HepG2 (cell line): ENCODE measurements at regions not wholly inside any gene's neighbourhood (a gene's known extent, or its start where the extent isn't known, plus 50 kb on each side); places are given as distances from the start of the nearest gene placed in this dataset.

ENCODE experiments used
- ATAC-seq: fragments of 200-7000 bp; cut with Tn5 transposase; 3 replicates; pipeline ENCODE4 v1.9.1; 2020; ENCODE audit warnings: mild to moderate bottlenecking, moderate library complexity
- BruUV-seq: library from RNA; stranded (reverse); fragments of 400-500 nt; replicated peaks from 2 replicates; lab custom pipeline; 2021; lab: Mats Ljungman, UMichigan
- CTCF ChIA-PET: fragments of 300-600 bp; formaldehyde crosslinking; extraction: SDS; loops from one replicate; lab custom pipeline; 2021; ENCODE audit warnings: low total read pairs, inconsistent platforms, low intra/inter-chr PET ratio; lab: Yijun Ruan, JAX
- POLR2A ChIA-PET: fragments of 350-600 bp; sonication (Branson Sonifier 250); formaldehyde crosslinking; loops from one replicate; lab custom pipeline; 2020; ENCODE audit warnings: antibody characterized with exemption, inconsistent platforms; lab: Yijun Ruan, JAX
- DNase-seq: peaks from one replicate; pipeline ENCODE4 v3.0.0-alpha.2; 2015; ENCODE audit warnings: low spot score
- FAIRE-seq: peaks from 3 replicates; lab custom pipeline; 2011; peaks lifted over from hg19 to GRCh38; lab: Jason Lieb, UNC
- H2AFZ ChIP-seq: one replicate; pipeline ENCODE4 v1.6.1; 2011; ENCODE audit warnings: low read length, inconsistent platforms
- H3K27ac ChIP-seq: fragments of 300-600 bp; 3 replicates; pipeline ENCODE4 v1.8.0; 2011; ENCODE audit warnings: mixed run types, mild to moderate bottlenecking, mixed read lengths, low read length, inconsistent platforms; ENCODE audit not compliant: insufficient read depth; ENCODE audit errors: extremely low read length
- H3K27me3 ChIP-seq, 2 experiments: fragments of 200-600 bp in 1 of 2; 2 replicates in 1 of 2; 3 replicates in 1 of 2; pipeline versions ENCODE4 v1.6.0 to v1.8.0; 2011; ENCODE audit warnings: low read length in 2 of 2, mild to moderate bottlenecking in 2 of 2, moderate library complexity in 2 of 2, inconsistent platforms in 1 of 2; ENCODE audit not compliant: insufficient read depth in 2 of 2, control insufficient read depth in 1 of 2
- H3K36me3 ChIP-seq, 2 experiments: fragments of 200-600 bp in 1 of 2; replicated peaks in 1 of 2; 2 replicates in 1 of 2; 3 replicates in 1 of 2; pipeline versions ENCODE4 v1.5.1 to v1.8.0; 2011; ENCODE audit warnings: low read length in 2 of 2, inconsistent platforms in 1 of 2; ENCODE audit not compliant: insufficient read depth in 2 of 2, control insufficient read depth in 1 of 2
- H3K4me1 ChIP-seq: 2 replicates; pipeline ENCODE4 v1.5.1; 2012; ENCODE audit warnings: low read length, inconsistent platforms; ENCODE audit not compliant: insufficient read depth
- H3K4me2 ChIP-seq: 2 replicates; pipeline ENCODE4 v1.6.0; 2011; ENCODE audit warnings: low read depth, low read length, inconsistent platforms
- H3K4me3 ChIP-seq, 3 experiments: fragments of 200-600 bp in 1 of 3; sonication (generic), shearing (Covaris generic) in 1 of 3; replicated peaks in 1 of 3; 2 replicates each; pipeline ENCODE4 v1.5.1; 2011 to 2016; ENCODE audit warnings: low read length in 3 of 3, inconsistent platforms in 2 of 3, low read depth in 2 of 3, mild to moderate bottlenecking in 2 of 3, control low read depth in 1 of 3, mixed read lengths in 1 of 3; ENCODE audit not compliant: insufficient read depth in 1 of 3
- H3K79me2 ChIP-seq: one replicate; pipeline ENCODE4 v1.6.1; 2011; ENCODE audit warnings: low read length, inconsistent platforms; ENCODE audit not compliant: insufficient read depth
- H3K9ac ChIP-seq: 2 replicates; pipeline ENCODE4 v1.6.0; 2011; ENCODE audit warnings: mild to moderate bottlenecking, low read depth, low read length, inconsistent platforms; ENCODE audit not compliant: insufficient read depth
- H3K9me3 ChIP-seq: 2 replicates; pipeline ENCODE4 v1.5.1; 2012; ENCODE audit warnings: mild to moderate bottlenecking, low read length
- H4K20me1 ChIP-seq: 2 replicates; pipeline ENCODE4 v1.6.0; 2011; ENCODE audit warnings: inconsistent platforms, mild to moderate bottlenecking, low read length, moderate library complexity; ENCODE audit not compliant: insufficient read depth
- ADNP ChIP-seq: sonication (generic); formaldehyde crosslinking; IDR thresholded peaks from 2 replicates; pipeline ENCODE4 v1.4.0; 2020; ENCODE audit warnings: missing genetic modification reagents
- AGO1 ChIP-seq: fragments of 200-400 bp; formaldehyde crosslinking; IDR thresholded peaks from 2 replicates; pipeline ENCODE4 v1.6.1; 2017; ENCODE audit warnings: mild to moderate bottlenecking, low read depth, low read length, moderate library complexity; ENCODE audit not compliant: poor library complexity, severe bottlenecking
- GATAD1 ChIP-seq: IDR thresholded peaks from 2 replicates; pipeline ENCODE4 v1.6.1; 2016; ENCODE audit warnings: missing genetic modification reagents, missing compliant biosample characterization
- HCFC1 ChIP-seq: fragments of 150-350 bp; IDR thresholded peaks from 2 replicates; pipeline ENCODE4 v1.6.1; 2014; ENCODE audit warnings: low read depth, low read length
- HMGA1 ChIP-seq: sonication (generic); formaldehyde crosslinking; conservative IDR thresholded peaks from 2 replicates; pipeline ENCODE4 v1.4.0; 2020; ENCODE audit warnings: missing genetic modification reagents
- JARID2 ChIP-seq: sonication (generic); formaldehyde crosslinking; IDR thresholded peaks from 2 replicates; pipeline ENCODE4 v1.8.1; 2023; ENCODE audit warnings: missing genetic modification reagents, inconsistent platforms; ENCODE audit not compliant: insufficient replicate concordance
- MEIS1 ChIP-seq: sonication (generic); formaldehyde crosslinking; IDR thresholded peaks from 2 replicates; pipeline ENCODE4 v1.9.0; 2021; ENCODE audit warnings: mild to moderate bottlenecking, missing genetic modification reagents, moderate library complexity, borderline replicate concordance
- MTA1 ChIP-seq: sonication (generic); formaldehyde crosslinking; IDR thresholded peaks from 2 replicates; pipeline ENCODE4 v1.4.0; 2020; ENCODE audit warnings: missing genetic modification reagents, mild to moderate bottlenecking, borderline replicate concordance
- NFE2L2 ChIP-seq: fragments of 150-350 bp; IDR thresholded peaks from 2 replicates; pipeline ENCODE4 v1.6.1; 2014; ENCODE audit warnings: low read length
- PAWR ChIP-seq: sonication (generic); formaldehyde crosslinking; IDR thresholded peaks from 2 replicates; pipeline ENCODE4 v1.4.0; 2020; ENCODE audit warnings: missing genetic modification reagents, mild to moderate bottlenecking, borderline replicate concordance
- SATB2 ChIP-seq: sonication (generic); formaldehyde crosslinking; IDR thresholded peaks from 2 replicates; pipeline ENCODE4 v1.5.0; 2020; ENCODE audit warnings: missing genetic modification reagents
- U2AF2 ChIP-seq: fragments of 200-400 bp; formaldehyde crosslinking; IDR thresholded peaks from 2 replicates; pipeline ENCODE4 v1.6.1; 2017; ENCODE audit warnings: low read depth, mild to moderate bottlenecking, low read length
- ZNF747 ChIP-seq: sonication (generic); formaldehyde crosslinking; IDR thresholded peaks from 2 replicates; pipeline ENCODE4 v1.8.1; 2023; ENCODE audit warnings: missing genetic modification reagents, mild to moderate bottlenecking, borderline replicate concordance
- ZNF766 ChIP-seq: sonication (generic); formaldehyde crosslinking; IDR thresholded peaks from 2 replicates; pipeline ENCODE4 v1.5.0; 2020; ENCODE audit warnings: missing genetic modification reagents, borderline replicate concordance
- WGBS: methylation state at CpG from one replicate; pipeline ENCODE4 v1.1.6; 2017; ENCODE audit warnings: low lambda C conversion rate; 5-methylcytosine and 5-hydroxymethylcytosine counted together
- in situ Hi-C: cut with HindIII; loops from 2 replicates; pipeline ENCODE4 v1.10.0; 2017; ENCODE audit warnings: low pct_unique_long_range_greater_than_20kb; ENCODE audit not compliant: extremely low pct_ligation_motif_present
- intact Hi-C: fragments of 100-400 bp; cut with micrococcal nuclease; formaldehyde crosslinking; loops from one replicate; pipeline ENCODE4 v1.10.0; 2022; ENCODE audit not compliant: unreplicated experiment
- TF ChIP-seq, protein P1 (sequence below): sonication (generic); formaldehyde crosslinking; IDR thresholded peaks from 2 replicates; pipeline ENCODE4 v1.4.0; 2020; ENCODE audit warnings: missing genetic modification reagents
- TF ChIP-seq, protein P2 (sequence below): sonication (generic); formaldehyde crosslinking; conservative IDR thresholded peaks from 2 replicates; pipeline ENCODE4 v1.8.0; 2022; ENCODE audit warnings: missing genetic modification reagents
- TF ChIP-seq, protein P3 (sequence below): sonication (generic); formaldehyde crosslinking; IDR thresholded peaks from 2 replicates; pipeline ENCODE4 v1.5.1; 2020; ENCODE audit warnings: missing genetic modification reagents, mild to moderate bottlenecking, borderline replicate concordance
- TF ChIP-seq, protein P4 (sequence below): sonication (generic); formaldehyde crosslinking; IDR thresholded peaks from 2 replicates; pipeline ENCODE4 v1.5.0; 2020; ENCODE audit warnings: missing genetic modification reagents

DNA sequence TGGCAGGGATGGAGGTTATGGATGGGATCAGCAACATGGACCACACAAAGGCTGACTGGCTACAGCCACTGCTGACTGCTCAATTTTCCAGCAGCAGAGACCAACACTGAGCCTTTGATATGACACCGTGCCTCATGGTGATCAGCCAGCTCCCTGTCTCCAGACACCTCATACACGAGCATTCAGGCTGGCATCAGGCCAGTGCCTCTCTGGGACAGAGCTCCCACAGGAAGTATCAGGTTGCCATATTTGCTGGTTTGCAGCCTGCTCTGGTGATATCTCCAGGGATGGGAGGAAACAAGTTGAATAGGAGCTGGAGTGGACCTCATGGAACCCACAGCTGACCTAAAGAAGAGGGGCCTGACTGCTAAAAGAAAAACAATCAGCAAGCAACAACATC lies 471.2 kb upstream of the ATXN7L3B start:
- Histone ChIP-seq H3K27me3 (no peaks in the 10 kb centered on the region; a peak in 1 of 5 replicates), H3K9me3 (peaks cover 44% of the 10 kb centered on the region), H2AFZ (no peak overlapping the region), H4K20me1 (no peaks in the 10 kb centered on the region), H3K4me3 (no peak overlapping the region), H3K4me2 (no peak overlapping the region), H3K9ac (no peak overlapping the region), H3K79me2 (no peaks in the 10 kb centered on the region), H3K27ac (no peak overlapping the region), H3K36me3 (no peaks in the 10 kb centered on the region), H3K4me1 (no peaks in the 10 kb centered on the region)
- DNase-seq (no peak), FAIRE-seq (no peak), ATAC-seq (no peak)
- BruUV-seq, result no TSS peak
- intact Hi-C loops (no loop called here), in situ Hi-C loops (no loop called here)
- WGBS, result no CpG with 5 or more reads among the region's 2 CpGs
- POLR2A ChIA-PET, result no interaction called here
- TF ChIP-seq, protein P1, sequence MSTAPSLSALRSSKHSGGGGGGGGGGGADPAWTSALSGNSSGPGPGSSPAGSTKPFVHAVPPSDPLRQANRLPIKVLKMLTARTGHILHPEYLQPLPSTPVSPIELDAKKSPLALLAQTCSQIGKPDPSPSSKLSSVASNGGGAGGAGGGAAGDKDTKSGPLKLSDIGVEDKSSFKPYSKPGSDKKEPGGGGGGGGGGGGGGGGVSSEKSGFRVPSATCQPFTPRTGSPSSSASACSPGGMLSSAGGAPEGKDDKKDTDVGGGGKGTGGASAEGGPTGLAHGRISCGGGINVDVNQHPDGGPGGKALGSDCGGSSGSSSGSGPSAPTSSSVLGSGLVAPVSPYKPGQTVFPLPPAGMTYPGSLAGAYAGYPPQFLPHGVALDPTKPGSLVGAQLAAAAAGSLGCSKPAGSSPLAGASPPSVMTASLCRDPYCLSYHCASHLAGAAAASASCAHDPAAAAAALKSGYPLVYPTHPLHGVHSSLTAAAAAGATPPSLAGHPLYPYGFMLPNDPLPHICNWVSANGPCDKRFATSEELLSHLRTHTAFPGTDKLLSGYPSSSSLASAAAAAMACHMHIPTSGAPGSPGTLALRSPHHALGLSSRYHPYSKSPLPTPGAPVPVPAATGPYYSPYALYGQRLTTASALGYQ (CRISPR knock-in tag), result no peak
- TF ChIP-seq PAWR (CRISPR knock-in tag), result no peak
- no peak for TF ChIP-seq NFE2L2
- TF ChIP-seq, protein P2, sequence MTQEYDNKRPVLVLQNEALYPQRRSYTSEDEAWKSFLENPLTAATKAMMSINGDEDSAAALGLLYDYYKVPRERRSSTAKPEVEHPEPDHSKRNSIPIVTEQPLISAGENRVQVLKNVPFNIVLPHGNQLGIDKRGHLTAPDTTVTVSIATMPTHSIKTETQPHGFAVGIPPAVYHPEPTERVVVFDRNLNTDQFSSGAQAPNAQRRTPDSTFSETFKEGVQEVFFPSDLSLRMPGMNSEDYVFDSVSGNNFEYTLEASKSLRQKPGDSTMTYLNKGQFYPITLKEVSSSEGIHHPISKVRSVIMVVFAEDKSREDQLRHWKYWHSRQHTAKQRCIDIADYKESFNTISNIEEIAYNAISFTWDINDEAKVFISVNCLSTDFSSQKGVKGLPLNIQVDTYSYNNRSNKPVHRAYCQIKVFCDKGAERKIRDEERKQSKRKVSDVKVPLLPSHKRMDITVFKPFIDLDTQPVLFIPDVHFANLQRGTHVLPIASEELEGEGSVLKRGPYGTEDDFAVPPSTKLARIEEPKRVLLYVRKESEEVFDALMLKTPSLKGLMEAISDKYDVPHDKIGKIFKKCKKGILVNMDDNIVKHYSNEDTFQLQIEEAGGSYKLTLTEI (CRISPR knock-in tag), result no peak
- TF ChIP-seq, protein P3, sequence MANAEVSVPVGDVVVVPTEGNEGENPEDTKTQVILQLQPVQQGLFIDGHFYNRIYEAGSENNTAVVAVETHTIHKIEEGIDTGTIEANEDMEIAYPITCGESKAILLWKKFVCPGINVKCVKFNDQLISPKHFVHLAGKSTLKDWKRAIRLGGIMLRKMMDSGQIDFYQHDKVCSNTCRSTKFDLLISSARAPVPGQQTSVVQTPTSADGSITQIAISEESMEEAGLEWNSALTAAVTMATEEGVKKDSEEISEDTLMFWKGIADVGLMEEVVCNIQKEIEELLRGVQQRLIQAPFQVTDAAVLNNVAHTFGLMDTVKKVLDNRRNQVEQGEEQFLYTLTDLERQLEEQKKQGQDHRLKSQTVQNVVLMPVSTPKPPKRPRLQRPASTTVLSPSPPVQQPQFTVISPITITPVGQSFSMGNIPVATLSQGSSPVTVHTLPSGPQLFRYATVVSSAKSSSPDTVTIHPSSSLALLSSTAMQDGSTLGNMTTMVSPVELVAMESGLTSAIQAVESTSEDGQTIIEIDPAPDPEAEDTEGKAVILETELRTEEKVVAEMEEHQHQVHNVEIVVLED (CRISPR knock-in tag), result no peak
- TF ChIP-seq SATB2 (CRISPR knock-in tag), result no peak
- no peak for TF ChIP-seq AGO1
- no peak for TF ChIP-seq MEIS1 (CRISPR knock-in tag)
- no peak for TF ChIP-seq ZNF747 (CRISPR knock-in tag)
- TF ChIP-seq, protein P4, sequence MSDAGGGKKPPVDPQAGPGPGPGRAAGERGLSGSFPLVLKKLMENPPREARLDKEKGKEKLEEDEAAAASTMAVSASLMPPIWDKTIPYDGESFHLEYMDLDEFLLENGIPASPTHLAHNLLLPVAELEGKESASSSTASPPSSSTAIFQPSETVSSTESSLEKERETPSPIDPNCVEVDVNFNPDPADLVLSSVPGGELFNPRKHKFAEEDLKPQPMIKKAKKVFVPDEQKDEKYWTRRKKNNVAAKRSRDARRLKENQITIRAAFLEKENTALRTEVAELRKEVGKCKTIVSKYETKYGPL (CRISPR knock-in tag), result no peak
- TF ChIP-seq HMGA1, result no peak
- TF ChIP-seq ZNF766 (CRISPR knock-in tag), result no peak
- no peak for TF ChIP-seq HCFC1
- no peak for TF ChIP-seq MTA1 (CRISPR knock-in tag)
- TF ChIP-seq ADNP (CRISPR knock-in tag), result no peak
- TF ChIP-seq GATAD1 (CRISPR knock-in tag), result no peak
- TF ChIP-seq U2AF2, result no peak
- TF ChIP-seq JARID2 (CRISPR knock-in tag), result no peak
- CTCF ChIA-PET, result no interaction called here
